MM.1S (cell line): ENCODE measurements at regions not wholly inside any gene's neighbourhood (a gene's known extent, or its start where the extent isn't known, plus 50 kb on each side); places are given as distances from the start of the nearest gene placed in this dataset.
"Not testable (repeated sequence)": the region's sequence is repeated elsewhere in the genome, so short reads cannot be mapped to it uniquely, and the experiment has no call there.

ENCODE experiments used
- DNase-seq: peaks from one replicate; pipeline ENCODE4 v3.0.0-alpha.2; 2015
- H2AFZ ChIP-seq: fragments of 300-600 bp; sonication (generic); 2 replicates; pipeline ENCODE4 v1.6.0; 2016; ENCODE audit warnings: antibody characterized with exemption, low read length
- H3F3A ChIP-seq: fragments of 300-600 bp; sonication (generic); 2 replicates; pipeline ENCODE4 v1.6.1; 2016; ENCODE audit warnings: mild to moderate bottlenecking, antibody characterized with exemption, low read length, moderate library complexity, mixed read lengths; ENCODE audit not compliant: insufficient read depth
- H3K27ac ChIP-seq: fragments of 300-600 bp; sonication (generic); 2 replicates; pipeline ENCODE4 v1.5.1; 2016; ENCODE audit warnings: mild to moderate bottlenecking, low read length
- H3K27me3 ChIP-seq: fragments of 300-600 bp; sonication (generic); replicated peaks from 2 replicates; pipeline ENCODE4 v1.6.0; 2016; ENCODE audit warnings: low read length; ENCODE audit not compliant: insufficient read depth
- H3K36me3 ChIP-seq: fragments of 300-600 bp; sonication (generic); replicated peaks from 2 replicates; pipeline ENCODE4 v1.6.1; 2016; ENCODE audit warnings: mild to moderate bottlenecking, low read length, mixed read lengths; ENCODE audit not compliant: insufficient read depth
- H3K4me1 ChIP-seq: fragments of 300-600 bp; sonication (generic); 2 replicates; pipeline ENCODE4 v1.6.1; 2016; ENCODE audit warnings: low read length, mixed read lengths
- H3K4me2 ChIP-seq: fragments of 300-600 bp; sonication (generic); 2 replicates; pipeline ENCODE4 v1.6.0; 2016; ENCODE audit warnings: low read depth, low read length
- H3K4me3 ChIP-seq: fragments of 300-600 bp; sonication (generic); 2 replicates; pipeline ENCODE4 v1.5.1; 2016; ENCODE audit warnings: low read length, mixed read lengths
- H3K79me2 ChIP-seq: fragments of 300-600 bp; sonication (generic); 2 replicates; pipeline ENCODE4 v1.6.1; 2016; ENCODE audit warnings: mixed run types, low read length, mixed read lengths
- H3K9ac ChIP-seq: fragments of 300-600 bp; sonication (generic); 2 replicates; pipeline ENCODE4 v1.6.1; 2016; ENCODE audit warnings: low read length, mixed read lengths
- H3K9me2 ChIP-seq: fragments of 300-600 bp; sonication (generic); replicated peaks from 2 replicates; pipeline ENCODE4 v1.6.1; 2016; ENCODE audit warnings: mild to moderate bottlenecking, low read length, mixed read lengths; ENCODE audit not compliant: insufficient read depth
- H3K9me3 ChIP-seq: fragments of 300-600 bp; sonication (generic); replicated peaks from 2 replicates; pipeline ENCODE4 v1.6.1; 2016; ENCODE audit warnings: mild to moderate bottlenecking, low read length, mixed read lengths; ENCODE audit not compliant: insufficient read depth
- H4K20me1 ChIP-seq: fragments of 300-600 bp; sonication (generic); 2 replicates; pipeline ENCODE4 v1.6.1; 2016; ENCODE audit warnings: mild to moderate bottlenecking, low read length, moderate library complexity, mixed read lengths; ENCODE audit not compliant: insufficient read depth
- CTCF ChIP-seq: fragments of 300-600 bp; sonication (generic); IDR thresholded peaks from 2 replicates; pipeline ENCODE4 v1.5.1; 2016; ENCODE audit warnings: antibody characterized with exemption, low read length, mixed read lengths
- EZH2 ChIP-seq: fragments of 300-600 bp; sonication (generic); optimal IDR thresholded peaks from 2 replicates; pipeline ENCODE3; 2017; ENCODE audit warnings: low read depth, mild to moderate bottlenecking, antibody characterized with exemption, low read length, mixed read lengths
- EZH2phosphoT487 ChIP-seq: fragments of 300-600 bp; sonication (generic); IDR thresholded peaks from 2 replicates; pipeline ENCODE4 v1.6.1; 2018; ENCODE audit warnings: antibody characterized with exemption, low read length

DNA sequence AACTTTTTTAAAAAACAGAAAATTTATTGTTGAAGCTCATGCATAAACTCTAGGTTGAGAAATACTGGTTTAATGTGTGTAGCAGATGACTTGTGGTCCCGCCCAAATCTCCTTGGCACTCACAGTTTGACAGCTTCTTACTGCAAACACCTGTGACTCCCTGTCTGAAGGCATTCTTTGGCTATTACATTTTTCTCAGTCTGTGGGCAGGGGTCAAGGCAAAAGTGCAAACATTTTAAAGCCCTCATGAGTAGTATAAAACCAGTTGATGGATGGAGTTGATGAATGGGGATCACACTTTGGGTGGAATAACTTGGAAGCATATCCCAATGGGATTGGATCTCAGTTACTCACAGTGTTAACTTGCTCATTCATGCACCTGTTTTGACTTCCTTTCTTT lies 1007.0 kb upstream of the NUDT12 start:
- Histone ChIP-seq H3K27ac (no peak overlapping the region), H3K27me3 (no peaks in the 10 kb centered on the region), H3K4me3 (no peak overlapping the region), H3K36me3 (no peaks in the 10 kb centered on the region), H2AFZ (no peak overlapping the region), H4K20me1 (no peaks in the 10 kb centered on the region), H3K9ac (no peak overlapping the region), H3F3A (no peaks in the 10 kb centered on the region), H3K79me2 (no peaks in the 10 kb centered on the region), H3K4me1 (no peaks in the 10 kb centered on the region), H3K9me2 (no peaks in the 10 kb centered on the region), H3K4me2 (no peak overlapping the region), H3K9me3 (no peaks in the 10 kb centered on the region)
- no peak for DNase-seq
- no peak for TF ChIP-seq EZH2

- no peaks in the 10 kb centered on the region for H3K9me3 ChIP-seq
- H3K4me3 ChIP-seq, result no peak overlapping the region
- no peak for TF ChIP-seq EZH2
- no peak for TF ChIP-seq EZH2phosphoT487
- no peak for TF ChIP-seq CTCF
- H3K9ac ChIP-seq, result no peak overlapping the region
- H3K27ac ChIP-seq, result no peak overlapping the region
- no peak overlapping the region for H3K4me2 ChIP-seq
- no peaks in the 10 kb centered on the region for H3K79me2 ChIP-seq
- no peaks in the 10 kb centered on the region for H3K27me3 ChIP-seq
- H4K20me1 ChIP-seq, result no peaks in the 10 kb centered on the region
- no peaks in the 10 kb centered on the region for H3F3A ChIP-seq
- no peaks in the 10 kb centered on the region for H3K4me1 ChIP-seq
- DNase-seq, result no peak
- H3K36me3 ChIP-seq, result no peaks in the 10 kb centered on the region
- H2AFZ ChIP-seq, result no peak overlapping the region
- no peaks in the 10 kb centered on the region for H3K9me2 ChIP-seq
Measured at GRCh38 chr5:104564530-104564929, 1001.9 kb upstream of the NUDT12 start.

GRCh38 chr5:104556957-104557356 lies 994.4 kb upstream of the NUDT12 start:
- no peak overlapping the region for H3K9ac ChIP-seq
- H3K4me2 ChIP-seq, result no peak overlapping the region
- H3K4me1 ChIP-seq, result no peaks in the 10 kb centered on the region
- H3K4me3 ChIP-seq, result no peak overlapping the region
- no peak overlapping the region for H3K27ac ChIP-seq
- no peak for DNase-seq
- no peaks in the 10 kb centered on the region for H3F3A ChIP-seq
- no peaks in the 10 kb centered on the region for H3K79me2 ChIP-seq
- no peaks in the 10 kb centered on the region for H3K27me3 ChIP-seq
- H4K20me1 ChIP-seq, result no peaks in the 10 kb centered on the region
- H3K9me2 ChIP-seq, result no peaks in the 10 kb centered on the region
- H2AFZ ChIP-seq, result no peak overlapping the region
- no peaks in the 10 kb centered on the region for H3K9me3 ChIP-seq
- TF ChIP-seq EZH2phosphoT487 (no peak), EZH2 (no peak), CTCF (no peak)
- H3K36me3 ChIP-seq, result no peaks in the 10 kb centered on the region

DNA sequence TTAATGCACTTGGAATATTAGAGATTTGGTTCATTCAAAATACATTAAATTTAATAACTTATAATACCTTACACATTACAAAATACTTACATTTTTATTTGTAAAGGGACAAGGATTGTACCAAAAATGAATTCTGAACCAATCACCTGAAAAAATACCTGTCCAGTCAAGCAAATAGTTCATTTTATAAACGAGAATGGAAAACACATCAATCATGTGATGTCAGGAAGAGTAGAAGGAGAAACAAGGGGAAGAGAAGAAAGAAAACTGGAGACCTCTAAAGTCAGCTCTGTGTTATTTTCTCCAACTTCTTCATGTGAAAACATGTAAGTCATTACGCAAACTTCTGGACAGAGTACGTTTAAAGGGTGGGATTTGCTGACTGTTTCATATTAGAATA lies 989.0 kb upstream of the NUDT12 start:
- Histone ChIP-seq H3K36me3 (no peaks in the 10 kb centered on the region), H3K27ac (no peak overlapping the region), H3K4me3 (no peak overlapping the region), H3K9me2 (no peaks in the 10 kb centered on the region), H3K4me2 (no peak overlapping the region), H3F3A (no peaks in the 10 kb centered on the region), H3K79me2 (no peaks in the 10 kb centered on the region), H4K20me1 (no peaks in the 10 kb centered on the region), H3K9ac (no peak overlapping the region), H3K27me3 (no peaks in the 10 kb centered on the region), H3K9me3 (no peaks in the 10 kb centered on the region), H3K4me1 (no peaks in the 10 kb centered on the region), H2AFZ (no peak overlapping the region)
- TF ChIP-seq EZH2phosphoT487 (no peak), EZH2 (no peak), CTCF (no peak)
- DNase-seq, result no peak

DNA sequence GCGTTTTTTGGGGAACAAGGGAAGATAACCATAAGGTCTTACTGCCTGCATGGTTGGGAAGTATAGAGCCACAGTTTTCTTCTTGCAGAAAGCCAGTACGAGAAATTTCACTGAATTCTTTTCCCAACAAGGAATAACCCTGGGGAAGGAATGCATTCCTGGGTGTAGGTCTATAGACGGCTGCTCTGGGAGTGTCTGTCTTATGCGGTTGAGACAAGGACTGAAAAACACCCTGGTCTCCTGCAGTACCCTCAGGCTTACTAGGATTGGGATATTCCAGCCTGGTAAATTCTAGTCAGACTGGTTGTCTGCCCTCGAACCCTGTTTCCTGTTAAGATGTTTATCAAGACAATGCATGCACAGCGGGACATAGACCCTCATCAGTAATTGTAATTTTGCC lies 984.3 kb upstream of the NUDT12 start:
- not testable (repeated sequence) for H3K9me3 ChIP-seq, H3K4me3 ChIP-seq, H3K9me2 ChIP-seq, H3K4me2 ChIP-seq, H3K4me1 ChIP-seq, H3F3A ChIP-seq, H3K79me2 ChIP-seq, H3K9ac ChIP-seq, H4K20me1 ChIP-seq, H3K36me3 ChIP-seq, H2AFZ ChIP-seq, H3K27ac ChIP-seq, H3K27me3 ChIP-seq, DNase-seq
